ENCODE measurements at regions not wholly inside any gene's neighbourhood (a gene's known extent, or its start where the extent isn't known, plus 50 kb on each side); places are given as distances from the start of the nearest gene placed in this dataset.

DNA sequence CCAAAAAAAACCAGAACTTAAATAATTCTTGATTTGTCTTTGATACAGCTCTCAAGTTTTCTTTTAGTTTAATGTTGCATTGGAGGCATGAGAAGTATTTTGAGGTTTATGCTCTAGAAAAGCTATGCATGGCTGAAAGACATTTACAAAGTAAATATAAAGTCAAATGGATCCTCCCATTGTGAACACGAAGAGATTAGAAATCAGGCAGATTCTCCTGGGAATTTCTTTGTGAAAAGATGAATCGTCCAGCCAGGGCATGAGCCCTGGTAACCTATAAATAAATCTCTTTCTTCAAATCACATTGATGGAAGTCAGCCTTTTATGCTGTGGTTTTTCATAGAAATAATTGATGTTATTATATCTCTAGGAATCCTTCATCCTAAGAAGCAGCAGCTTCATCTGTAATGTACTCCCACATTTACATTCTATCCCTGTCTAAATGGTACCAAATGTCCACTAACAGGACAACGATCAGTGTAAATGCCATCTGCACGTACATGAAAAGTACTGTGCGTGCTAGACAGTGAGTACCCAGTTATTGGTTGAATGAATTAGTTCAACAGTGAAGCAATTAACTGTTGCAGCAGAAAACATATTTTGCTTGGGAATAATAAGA is 143.6 kb downstream of the ALDH8A1 start:
- DNase-seq (ENCODE audit: low read depth in 1 of 2, low spot score in 2 of 2): no peak
- no peak for FAIRE-seq
- Histone ChIP-seq H2AFZ (ENCODE audit: low read length) (no peak overlapping the region), H3K4me2 (ENCODE audit: insufficient read depth in 1 of 2, low read depth in 2 of 2, low read length in 2 of 2) (no peak overlapping the region), H3K18ac (ENCODE audit: extremely low read depth, low read length) (no peak overlapping the region), H3K36me3 (ENCODE audit: control insufficient read depth in 2 of 4, insufficient read depth in 4 of 4, low read length in 3 of 4) (no peaks in the 10 kb centered on the region), H3K27me3 (replicated peaks in 1 of 4; ENCODE audit: control insufficient read depth in 3 of 4, extremely low read depth in 1 of 4, insufficient read depth in 3 of 4, low read length in 3 of 4) (no peaks in the 10 kb centered on the region), H3K79me2 (ENCODE audit: control insufficient read depth in 1 of 2, insufficient read depth in 2 of 2, low read length in 2 of 2) (no peaks in the 10 kb centered on the region), H3K14ac (ENCODE audit: insufficient read length) (no peak overlapping the region), H3K23me2 (ENCODE audit: low read depth, low read length) (no peaks in the 10 kb centered on the region), H3K4me3 (ENCODE audit: extremely low read depth in 1 of 4, insufficient read depth in 2 of 4, low read depth in 3 of 4, low read length in 4 of 4) (no peak overlapping the region), H3K9ac (replicated peaks in 1 of 4; ENCODE audit: extremely low read depth in 1 of 4, low read depth in 3 of 4, low read length in 3 of 4) (no peak overlapping the region), H3K56ac (replicated peaks; ENCODE audit: insufficient read length, low read depth, low read length) (no peak overlapping the region), H4K5ac (ENCODE audit: insufficient read length, low read depth, low read length) (no peak overlapping the region), H2BK15ac (ENCODE audit: low read length) (no peak overlapping the region), H3K79me1 (ENCODE audit: low read depth, low read length) (no peaks in the 10 kb centered on the region), H3K9me3 (ENCODE audit: insufficient read depth in 2 of 2, low read depth in 1 of 2, low read length in 1 of 2) (no peaks in the 10 kb centered on the region), H4K91ac (replicated peaks; ENCODE audit: insufficient read length, low read length) (no peak overlapping the region), H2BK5ac (ENCODE audit: low read depth, low read length) (no peak overlapping the region), H3K23ac (ENCODE audit: insufficient read length) (no peak overlapping the region), H2BK120ac (replicated peaks; ENCODE audit: low read depth, low read length) (no peak overlapping the region), H3K4me1 (replicated peaks in 1 of 4; ENCODE audit: control insufficient read depth in 3 of 4, insufficient read depth in 4 of 4, low read length in 3 of 4) (no peaks in the 10 kb centered on the region), H2BK20ac (ENCODE audit: low read length) (no peak overlapping the region), H4K20me1 (replicated peaks in 1 of 2; ENCODE audit: control insufficient read depth in 1 of 2, insufficient read depth in 2 of 2, low read length in 2 of 2) (no peaks in the 10 kb centered on the region), H3K4ac (replicated peaks; ENCODE audit: insufficient read length, low read depth, low read length) (no peak overlapping the region), H2BK12ac (ENCODE audit: low read depth, low read length) (no peak overlapping the region), H4K8ac (ENCODE audit: extremely low read depth, insufficient read depth, low read length) (no peak overlapping the region), H3K27ac (ENCODE audit: low read depth, low read length) (no peak overlapping the region), H2AK5ac (ENCODE audit: low read depth, low read length) (no peak overlapping the region)
- TF ChIP-seq, protein P1, sequence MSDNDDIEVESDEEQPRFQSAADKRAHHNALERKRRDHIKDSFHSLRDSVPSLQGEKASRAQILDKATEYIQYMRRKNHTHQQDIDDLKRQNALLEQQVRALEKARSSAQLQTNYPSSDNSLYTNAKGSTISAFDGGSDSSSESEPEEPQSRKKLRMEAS (IDR thresholded peaks at IDR 0.05): no peak
- TF ChIP-seq RXRA (IDR thresholded peaks at IDR 0.05; ENCODE audit: insufficient read depth, low read depth, low read length) (no peak), NANOG (IDR thresholded peaks at IDR 0.05; ENCODE audit: insufficient read depth, low read depth, low read length, poor library complexity, severe bottlenecking) (no peak), SRF (IDR thresholded peaks at IDR 0.05; ENCODE audit: low read depth, low read length) (no peak), JUN (IDR thresholded peaks at IDR 0.05; ENCODE audit: low read depth, low read length) (no peak), CHD1 (IDR thresholded peaks at IDR 0.05; ENCODE audit: low read depth, low read length) (no peak), TAF7 (optimal IDR thresholded peaks at IDR 0.05; ENCODE audit: borderline replicate concordance, low read depth, low read length) (no peak), KDM1A (IDR thresholded peaks at IDR 0.05; ENCODE audit: borderline replicate concordance, low read length) (no peak), RAD21 (IDR thresholded peaks at IDR 0.05 in 1 of 2, conservative IDR thresholded peaks at IDR 0.05 in 1 of 2; ENCODE audit: low read depth in 2 of 2, low read length in 2 of 2) (no peak), POLR2A (IDR thresholded peaks at IDR 0.05; ENCODE audit: control extremely low read depth in 1 of 2, low read depth in 2 of 2, low read length in 2 of 2) (no peak)
- ChIA-PET CTCF (ENCODE audit: partially characterized antibody) (interaction anchor here (0.6 to 1.4 kb wide), 3 partner anchors 10 to 392 kb away, joined by 3 to 4 read pairs (median 3); no protein-coding TSS in a partner anchor), POLR2A (ENCODE audit: partially characterized antibody) (no interaction called here)
- WGBS, 2 experiments (ENCODE audit: extremely low coverage in 1 of 2, insufficient coverage in 1 of 2, insufficient read length in 1 of 2, insufficient replicate concordance in 2 of 2, low coverage in 1 of 2, low lambda C conversion rate in 2 of 2, missing lambda C conversion rate in 1 of 2): 87% methylated on average over 5 of the region's 5 CpGs; no CpG with 5 or more reads in 1 of the 2 experiments
